ENCODE measurements at regions not wholly inside any gene's neighbourhood (a gene's known extent, or its start where the extent isn't known, plus 50 kb on each side); places are given as distances from the start of the nearest gene placed in this dataset.

GRCh38 chr10:85250304-85250703 lies 921.9 kb downstream of the CCSER2 start:
- no peak for DNase-seq

GRCh38 chr10:85256481-85256880 lies 928.1 kb downstream of the CCSER2 start:
- DNase-seq: no peak

- DNase-seq: no peak
Observed at GRCh38 chr10:85259908-85260307, 931.5 kb downstream of the CCSER2 start.

- DNase-seq: no peak
Observed at GRCh38 chr10:85262992-85263391, 934.6 kb downstream of the CCSER2 start.

- DNase-seq: no peak
Observed at GRCh38 chr10:85265121-85265520, 936.7 kb downstream of the CCSER2 start.

- DNase-seq: no peak
Observed at GRCh38 chr10:85266808-85267207, 938.4 kb downstream of the CCSER2 start.

- DNase-seq: no peak
Observed at GRCh38 chr10:85280014-85280413, 951.6 kb downstream of the CCSER2 start.

- no peak for DNase-seq
Observed at GRCh38 chr10:85284778-85285770, 956.7 kb downstream of the CCSER2 start.

GRCh38 chr10:85293483-85293882 lies 965.1 kb downstream of the CCSER2 start:
- DNase-seq: peak; percentile 22

GRCh38 chr10:85311613-85312337 lies 983.4 kb downstream of the CCSER2 start:
- no peak for DNase-seq

- no peak for DNase-seq
Observed at GRCh38 chr10:85315657-85316056, 987.3 kb downstream of the CCSER2 start.

- DNase-seq: no peak
Observed at GRCh38 chr10:85316276-85316675, 987.9 kb downstream of the CCSER2 start.

GRCh38 chr10:85317827-85318226 lies 989.4 kb downstream of the CCSER2 start:
- no peak for DNase-seq

GRCh38 chr10:85318809-85319807 lies 990.7 kb downstream of the CCSER2 start:
- peak; percentile 54 for DNase-seq

- DNase-seq: no peak
Observed at GRCh38 chr10:85319826-85320225, 991.4 kb downstream of the CCSER2 start.

- no peak for DNase-seq
Observed at GRCh38 chr10:85333594-85333993, 1005.2 kb downstream of the CCSER2 start.

- DNase-seq: no peak
Observed at GRCh38 chr10:85362401-85362800, 1004.2 kb downstream of the GRID1 start.

GRCh38 chr10:85377029-85377806 lies 989.4 kb downstream of the GRID1 start:
- DNase-seq: no peak

- no peak for DNase-seq
Observed at GRCh38 chr10:85379338-85379737, 987.3 kb downstream of the GRID1 start.

- DNase-seq: no peak
Observed at GRCh38 chr10:85400981-85401695, 965.5 kb downstream of the GRID1 start.

GRCh38 chr10:85402541-85402940 lies 964.1 kb downstream of the GRID1 start:
- DNase-seq: no peak

Measured in NCI-H2171 treated with DMSO at 0.1 percent for 48 hours (cell line).